ENCODE measurements at regions not wholly inside any gene's neighbourhood (a gene's known extent, or its start where the extent isn't known, plus 50 kb on each side); places are given as distances from the start of the nearest gene placed in this dataset.

- no peaks in the 10 kb centered on the region for H3K36me3 ChIP-seq
- no peak overlapping the region for H3K27ac ChIP-seq
- intact Hi-C loops (cut with DNase I; ENCODE audit: low total_unique reads), result no loop called here
- peaks cover 0 to 3% (median 0%) of the 10 kb centered on the region in 4 donors for H3K4me1 ChIP-seq
- H3K9me3 ChIP-seq, result no peaks in the 10 kb centered on the region
- DNase-seq, result no peak
- peaks cover 0 to 55% of the 10 kb centered on the region in 2 donors for H3K27me3 ChIP-seq
- no peak overlapping the region for H3K4me3 ChIP-seq
- TF ChIP-seq, protein P1, sequence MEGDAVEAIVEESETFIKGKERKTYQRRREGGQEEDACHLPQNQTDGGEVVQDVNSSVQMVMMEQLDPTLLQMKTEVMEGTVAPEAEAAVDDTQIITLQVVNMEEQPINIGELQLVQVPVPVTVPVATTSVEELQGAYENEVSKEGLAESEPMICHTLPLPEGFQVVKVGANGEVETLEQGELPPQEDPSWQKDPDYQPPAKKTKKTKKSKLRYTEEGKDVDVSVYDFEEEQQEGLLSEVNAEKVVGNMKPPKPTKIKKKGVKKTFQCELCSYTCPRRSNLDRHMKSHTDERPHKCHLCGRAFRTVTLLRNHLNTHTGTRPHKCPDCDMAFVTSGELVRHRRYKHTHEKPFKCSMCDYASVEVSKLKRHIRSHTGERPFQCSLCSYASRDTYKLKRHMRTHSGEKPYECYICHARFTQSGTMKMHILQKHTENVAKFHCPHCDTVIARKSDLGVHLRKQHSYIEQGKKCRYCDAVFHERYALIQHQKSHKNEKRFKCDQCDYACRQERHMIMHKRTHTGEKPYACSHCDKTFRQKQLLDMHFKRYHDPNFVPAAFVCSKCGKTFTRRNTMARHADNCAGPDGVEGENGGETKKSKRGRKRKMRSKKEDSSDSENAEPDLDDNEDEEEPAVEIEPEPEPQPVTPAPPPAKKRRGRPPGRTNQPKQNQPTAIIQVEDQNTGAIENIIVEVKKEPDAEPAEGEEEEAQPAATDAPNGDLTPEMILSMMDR (IDR thresholded peaks at IDR 0.05), result no peak
These were observed 273.1 kb downstream of the NSG2 start for GRCh38 chr5:174318578-174318977.

DNA sequence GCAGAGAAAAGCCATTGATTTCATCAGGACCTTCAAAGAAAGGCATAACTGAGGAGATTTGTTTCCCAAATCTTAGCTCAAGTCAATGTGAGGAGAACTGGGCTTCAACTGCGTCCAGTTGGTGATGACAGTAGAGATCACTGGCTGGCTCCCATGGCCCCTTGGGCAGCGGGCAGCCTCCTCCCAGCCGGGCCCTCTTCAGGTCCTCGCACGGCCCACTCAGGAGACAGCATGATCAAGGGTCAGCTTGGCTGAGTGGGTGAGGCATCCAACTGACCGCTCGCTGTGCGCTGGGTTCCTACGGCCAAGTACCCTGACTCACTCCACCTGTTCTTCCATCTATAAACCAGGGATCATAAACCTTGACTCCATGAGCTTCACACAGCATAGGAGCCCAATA is 274.0 kb downstream of the NSG2 start:
- H3K4me1 ChIP-seq, result peaks cover 0 to 3% (median 0%) of the 10 kb centered on the region in 4 donors
- H3K27ac ChIP-seq, result no peak overlapping the region
- peak in 1 of 2 donors; percentile 51 for DNase-seq
- intact Hi-C loops (cut with DNase I; ENCODE audit: low total_unique reads), result no loop called here
- H3K4me3 ChIP-seq, result no peak overlapping the region
- H3K27me3 ChIP-seq, result peaks cover 0 to 50% of the 10 kb centered on the region in 2 donors
- no peaks in the 10 kb centered on the region for H3K36me3 ChIP-seq
- TF ChIP-seq, protein P1 (IDR thresholded peaks at IDR 0.05), result no peak
- H3K9me3 ChIP-seq, result no peaks in the 10 kb centered on the region

DNA sequence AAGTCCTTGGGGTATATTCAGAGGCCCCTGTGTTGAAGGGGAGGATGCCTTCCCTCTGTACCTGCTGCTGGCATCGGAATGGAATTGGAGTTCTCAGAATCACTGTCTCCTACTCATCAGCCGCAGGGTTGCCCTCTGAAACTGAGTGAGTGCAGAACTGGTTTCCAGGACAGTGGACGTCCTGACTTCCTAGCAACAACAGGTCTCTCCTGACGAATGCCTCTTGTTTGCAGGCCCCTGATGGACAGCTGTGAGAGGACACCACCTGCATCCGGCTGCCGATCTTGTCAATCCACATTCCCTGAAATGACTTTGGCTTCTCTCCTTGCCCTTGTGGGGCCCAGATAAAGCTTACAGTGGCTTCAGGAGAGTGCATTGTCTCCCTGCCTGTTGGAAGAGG is 274.5 kb downstream of the NSG2 start:
- Histone ChIP-seq H3K9me3 (no peaks in the 10 kb centered on the region), H3K4me1 (peaks cover 0 to 3% (median 0%) of the 10 kb centered on the region in 4 donors), H3K27me3 (peaks cover 0 to 45% of the 10 kb centered on the region in 2 donors), H3K4me3 (no peak overlapping the region), H3K27ac (no peak overlapping the region), H3K36me3 (no peaks in the 10 kb centered on the region)
- intact Hi-C loops (cut with DNase I; ENCODE audit: low total_unique reads), result no loop called here
- peak in 1 of 2 donors; percentile 40 for DNase-seq
- TF ChIP-seq, protein P1 (IDR thresholded peaks at IDR 0.05), result no peak

DNA sequence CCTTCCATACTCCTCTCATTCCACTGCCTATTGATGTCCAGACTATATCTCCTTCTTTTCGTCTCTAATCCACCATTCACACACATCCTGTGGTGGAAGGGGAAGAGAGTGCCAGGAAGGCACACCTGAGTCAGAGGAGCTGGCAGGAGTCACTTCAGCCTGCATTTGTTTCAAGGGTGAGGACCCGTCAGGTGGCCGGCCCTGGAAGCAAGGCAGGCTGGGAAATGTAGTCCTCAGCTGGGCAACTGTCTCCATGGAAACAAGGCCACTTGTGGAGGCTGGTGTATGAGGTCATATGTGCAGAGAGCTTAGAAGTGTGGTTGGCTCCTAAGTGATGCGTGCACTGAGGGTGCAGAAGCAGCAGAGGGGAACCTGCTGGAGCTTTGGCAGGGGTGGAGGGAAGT is 278.4 kb downstream of the NSG2 start:
- H3K27me3 ChIP-seq, result peaks cover 0 to 40% of the 10 kb centered on the region in 2 donors
- DNase-seq, result peak in 1 of 2 donors; percentile 46
- TF ChIP-seq, protein P1 (IDR thresholded peaks at IDR 0.05), result no peak

GRCh38 chr5:174324680-174325079 is 279.2 kb downstream of the NSG2 start:
- Histone ChIP-seq H3K27ac (no peak overlapping the region), H3K36me3 (no peaks in the 10 kb centered on the region), H3K4me1 (no peaks in the 10 kb centered on the region), H3K4me3 (no peak overlapping the region), H3K9me3 (no peaks in the 10 kb centered on the region), H3K27me3 (peaks cover 0 to 40% of the 10 kb centered on the region in 2 donors)
- TF ChIP-seq, protein P1 (IDR thresholded peaks at IDR 0.05), result no peak
- intact Hi-C loops (cut with DNase I; ENCODE audit: low total_unique reads), result loop anchor here (5.0 kb wide), 1 partner anchor 468 kb away; no protein-coding TSS in a partner anchor
- DNase-seq, result no peak

More for the DNA sequence above, 278.4 kb downstream of the NSG2 start:
- Histone ChIP-seq H3K27ac (no peak overlapping the region), H3K4me1 (no peaks in the 10 kb centered on the region), H3K4me3 (no peak overlapping the region), H3K36me3 (no peaks in the 10 kb centered on the region), H3K9me3 (no peaks in the 10 kb centered on the region)
- intact Hi-C loops (cut with DNase I; ENCODE audit: low total_unique reads), result no loop called here

GRCh38 chr5:174325431-174325830 is 279.9 kb downstream of the NSG2 start:
- Histone ChIP-seq H3K9me3 (no peaks in the 10 kb centered on the region), H3K36me3 (no peaks in the 10 kb centered on the region), H3K4me1 (no peaks in the 10 kb centered on the region), H3K27me3 (peaks cover 0 to 40% of the 10 kb centered on the region in 2 donors), H3K4me3 (no peak overlapping the region), H3K27ac (no peak overlapping the region)
- DNase-seq, result peak in 1 of 2 donors; percentile 19
- TF ChIP-seq, protein P1 (IDR thresholded peaks at IDR 0.05), result no peak
- intact Hi-C loops (cut with DNase I; ENCODE audit: low total_unique reads), result loop anchor here (5.0 kb wide), 1 partner anchor 467 kb away; no protein-coding TSS in a partner anchor
